MCF 10A (cell line): ENCODE measurements at regions not wholly inside any gene's neighbourhood (a gene's known extent, or its start where the extent isn't known, plus 50 kb on each side); places are given as distances from the start of the nearest gene placed in this dataset.

ENCODE experiments used
- BruUV-seq: library from RNA; stranded (reverse); fragments of 400-500 nt; replicated peaks from 2 replicates; lab custom pipeline; 2021; lab: Mats Ljungman, UMichigan
- CTCF ChIA-PET: fragments of 300-600 bp; sonication (Branson Sonifier 250); formaldehyde crosslinking; extraction: SDS; loops from one replicate; lab custom pipeline; 2021; ENCODE audit warnings: antibody characterized with exemption, inconsistent platforms; lab: Yijun Ruan, JAX
- POLR2A ChIA-PET: fragments of 300-600, 350-650 bp; sonication (Branson Sonifier 250); formaldehyde crosslinking; extraction: SDS; loops from one replicate; lab custom pipeline; 2020; ENCODE audit warnings: antibody characterized with exemption, inconsistent platforms; lab: Yijun Ruan, JAX
- DNase-seq: peaks from one replicate; pipeline ENCODE4 v3.0.0-alpha.2; 2018; ENCODE audit not compliant: unreplicated experiment
- H3K27ac Mint-ChIP-seq: one replicate; pipeline ENCODE4 v1.8.0; 2022; ENCODE audit warnings: mild to moderate bottlenecking, low read depth, mixed read lengths; ENCODE audit not compliant: unreplicated experiment
- H3K27me3 Mint-ChIP-seq: one replicate; pipeline ENCODE4 v1.8.0; 2022; ENCODE audit warnings: mixed read lengths; ENCODE audit not compliant: insufficient read depth, unreplicated experiment
- H3K36me3 Mint-ChIP-seq: one replicate; pipeline ENCODE4 v1.8.0; 2022; ENCODE audit warnings: mild to moderate bottlenecking, moderate library complexity, mixed read lengths; ENCODE audit not compliant: insufficient read depth, unreplicated experiment
- H3K4me1 Mint-ChIP-seq: one replicate; pipeline ENCODE4 v1.8.0; 2022; ENCODE audit warnings: mixed read lengths; ENCODE audit not compliant: insufficient read depth, unreplicated experiment
- H3K4me3 Mint-ChIP-seq: one replicate; pipeline ENCODE4 v1.8.0; 2022; ENCODE audit warnings: mild to moderate bottlenecking, moderate library complexity, mixed read lengths; ENCODE audit not compliant: unreplicated experiment
- H3K9me3 Mint-ChIP-seq: one replicate; pipeline ENCODE4 v1.8.0; 2022; ENCODE audit warnings: mixed read lengths; ENCODE audit not compliant: unreplicated experiment
- intact Hi-C: fragments of 100-400 bp; cut with micrococcal nuclease; formaldehyde crosslinking; loops from 2 replicates; pipeline ENCODE4 v1.14.1; 2022
- TF ChIP-seq, protein P1 (sequence below): fragments of 200-600 bp; IDR thresholded peaks from one replicate; pipeline ENCODE4 v1.8.0; 2022; ENCODE audit warnings: antibody characterized with exemption, mild to moderate bottlenecking; ENCODE audit not compliant: unreplicated experiment

DNA sequence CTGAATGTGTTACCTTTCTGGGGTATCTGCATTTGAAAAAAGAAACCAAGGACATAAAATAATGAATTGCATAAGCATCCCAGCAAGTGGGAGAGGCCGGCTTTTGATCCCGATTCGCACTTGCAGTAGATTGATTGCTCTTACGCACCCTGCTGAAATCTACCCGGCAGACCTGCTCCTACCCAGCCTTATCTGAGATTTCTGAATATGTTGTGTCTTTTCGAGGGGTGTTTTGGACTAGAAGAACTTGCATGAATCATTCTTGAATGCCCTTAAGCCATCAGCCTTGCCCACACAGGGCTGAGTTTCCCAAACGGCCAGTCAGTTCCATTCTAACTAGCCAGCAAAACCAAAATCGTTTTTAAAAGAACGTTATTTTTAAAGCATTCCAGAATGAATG is 174.4 kb upstream of the BCOR start:
- no peaks in the 10 kb centered on the region for H3K27me3 Mint-ChIP-seq
- H3K9me3 Mint-ChIP-seq = no peaks in the 10 kb centered on the region
- POLR2A ChIA-PET = no interaction called here
- no peak overlapping the region for H3K4me3 Mint-ChIP-seq
- no TSS peak for BruUV-seq
- no peak overlapping the region for H3K27ac Mint-ChIP-seq
- no peaks in the 10 kb centered on the region for H3K36me3 Mint-ChIP-seq
- CTCF ChIA-PET = no interaction called here
- H3K4me1 Mint-ChIP-seq = no peaks in the 10 kb centered on the region
- TF ChIP-seq, protein P1, sequence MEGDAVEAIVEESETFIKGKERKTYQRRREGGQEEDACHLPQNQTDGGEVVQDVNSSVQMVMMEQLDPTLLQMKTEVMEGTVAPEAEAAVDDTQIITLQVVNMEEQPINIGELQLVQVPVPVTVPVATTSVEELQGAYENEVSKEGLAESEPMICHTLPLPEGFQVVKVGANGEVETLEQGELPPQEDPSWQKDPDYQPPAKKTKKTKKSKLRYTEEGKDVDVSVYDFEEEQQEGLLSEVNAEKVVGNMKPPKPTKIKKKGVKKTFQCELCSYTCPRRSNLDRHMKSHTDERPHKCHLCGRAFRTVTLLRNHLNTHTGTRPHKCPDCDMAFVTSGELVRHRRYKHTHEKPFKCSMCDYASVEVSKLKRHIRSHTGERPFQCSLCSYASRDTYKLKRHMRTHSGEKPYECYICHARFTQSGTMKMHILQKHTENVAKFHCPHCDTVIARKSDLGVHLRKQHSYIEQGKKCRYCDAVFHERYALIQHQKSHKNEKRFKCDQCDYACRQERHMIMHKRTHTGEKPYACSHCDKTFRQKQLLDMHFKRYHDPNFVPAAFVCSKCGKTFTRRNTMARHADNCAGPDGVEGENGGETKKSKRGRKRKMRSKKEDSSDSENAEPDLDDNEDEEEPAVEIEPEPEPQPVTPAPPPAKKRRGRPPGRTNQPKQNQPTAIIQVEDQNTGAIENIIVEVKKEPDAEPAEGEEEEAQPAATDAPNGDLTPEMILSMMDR = no peak
- no peak for DNase-seq
- intact Hi-C loops = no loop called here

DNA sequence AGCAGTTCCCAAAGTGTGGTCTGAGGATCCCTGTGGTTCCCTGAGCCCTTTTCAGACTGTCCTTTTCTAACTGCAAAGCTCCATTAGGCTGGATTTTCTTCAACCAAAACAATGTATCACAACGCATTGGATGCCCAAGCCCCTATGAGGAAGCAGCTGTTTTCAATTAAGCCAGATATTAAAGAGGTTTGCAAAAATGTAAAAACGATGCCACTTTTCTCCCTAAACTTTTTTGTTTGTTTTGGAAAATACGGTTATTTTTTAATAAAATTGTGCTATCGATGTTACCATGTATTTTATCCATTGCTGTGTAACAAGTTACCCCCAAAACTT is 170.4 kb upstream of the BCOR start:
- H3K36me3 Mint-ChIP-seq = no peaks in the 10 kb centered on the region
- H3K27me3 Mint-ChIP-seq = peaks cover 11% of the 10 kb centered on the region
- no TSS peak for BruUV-seq
- no peak for DNase-seq
- no peak overlapping the region for H3K27ac Mint-ChIP-seq
- TF ChIP-seq, protein P1 = no peak
- ChIA-PET CTCF (interaction anchor here (0.6 kb wide), 1 partner anchor 533 kb away, joined by 3 read pairs; no protein-coding TSS in a partner anchor), POLR2A (no interaction called here)
- H3K4me1 Mint-ChIP-seq = no peaks in the 10 kb centered on the region
- no peaks in the 10 kb centered on the region for H3K9me3 Mint-ChIP-seq
- intact Hi-C loops = loop anchor here (5.0 to 10.0 kb wide), 4 partner anchors 113 to 1513 kb away; no protein-coding TSS in a partner anchor
- no peak overlapping the region for H3K4me3 Mint-ChIP-seq

DNA sequence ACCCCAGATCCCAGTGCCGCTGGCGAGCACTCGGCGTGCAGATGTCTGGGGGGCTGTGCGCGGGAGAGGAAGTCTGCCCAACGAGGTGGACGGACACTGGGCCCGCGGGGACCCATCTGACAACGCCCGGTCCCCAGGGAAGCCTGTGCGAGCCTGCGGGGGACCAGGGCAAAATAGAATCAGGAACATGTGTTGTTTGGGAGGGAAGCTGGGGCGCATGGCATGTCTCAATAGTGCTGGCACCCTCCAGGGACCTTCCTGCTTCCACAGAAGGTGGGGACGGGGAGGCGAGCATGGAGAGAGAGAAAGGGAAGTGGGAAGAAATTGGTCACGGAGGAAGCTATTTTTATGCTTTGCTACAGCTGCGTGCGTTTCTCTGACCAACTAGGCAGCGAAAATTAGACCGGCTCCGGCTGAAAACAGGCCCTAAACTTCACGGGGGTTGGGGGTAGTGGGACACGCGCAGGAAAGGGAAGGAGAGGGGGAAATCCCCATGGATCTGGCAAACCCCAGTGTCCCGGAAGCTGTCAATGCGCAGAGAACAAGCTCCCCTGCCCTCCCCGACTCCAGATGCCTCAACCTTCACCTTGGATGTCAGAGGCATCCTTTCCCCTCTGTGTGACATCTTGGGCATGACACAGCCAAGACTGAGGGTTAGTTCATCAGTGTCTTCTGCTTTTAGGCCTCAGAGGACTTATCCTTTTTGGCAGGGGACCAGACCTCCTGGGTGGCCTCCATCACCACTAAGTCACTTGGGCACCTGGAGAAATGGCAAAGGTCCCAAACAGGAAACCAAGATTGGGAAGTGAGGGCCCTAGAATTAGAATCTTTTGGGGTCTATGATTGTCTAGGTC is 169.8 kb upstream of the BCOR start:
- Mint-ChIP-seq H3K27me3 (peaks cover 11% of the 10 kb centered on the region), H3K27ac (no peak overlapping the region), H3K9me3 (no peaks in the 10 kb centered on the region), H3K4me3 (peak overlapping the region; percentile 54), H3K36me3 (no peaks in the 10 kb centered on the region), H3K4me1 (peaks cover 4% of the 10 kb centered on the region)
- POLR2A ChIA-PET = interaction anchor here (0.6 kb wide), 1 partner anchor 654 kb away, joined by 3 read pairs; no protein-coding TSS in a partner anchor
- intact Hi-C loops = loop anchor here (1.0 to 10.0 kb wide), 7 partner anchors 113 to 1513 kb away; no protein-coding TSS in a partner anchor
- CTCF ChIA-PET = interaction anchor here (0.6 to 1.3 kb wide), 6 partner anchors 28 to 1039 kb away, joined by 3 to 5 read pairs (median 3); no protein-coding TSS in a partner anchor
- TF ChIP-seq, protein P1 = no peak
- BruUV-seq = no TSS peak
- DNase-seq = no peak
